Thymus (tissue), 11 donors: ENCODE measurements at regions not wholly inside any gene's neighbourhood (a gene's known extent, or its start where the extent isn't known, plus 50 kb on each side); places are given as distances from the start of the nearest gene placed in this dataset.

Source experiments
- DNase-seq, 9 donors: peaks; one replicate each; pipeline ENCODE4 v3.0.0-alpha.2; 2013; ENCODE audit warnings: low spot score in 9 of 9, low read depth in 6 of 9, missing footprints in 1 of 9
- H3K27ac ChIP-seq, 2 donors: one replicate each; pipeline ENCODE4 v1.5.1; 2013; ENCODE audit warnings: control low read depth in 1 of 2, low read depth in 1 of 2, low read length in 1 of 2, mild to moderate bottlenecking in 1 of 2, moderate library complexity in 1 of 2
- H3K27me3 ChIP-seq, 2 donors: one replicate each; pipeline ENCODE4 v1.5.1; 2013; ENCODE audit warnings: low read length in 1 of 2; ENCODE audit not compliant: control insufficient read depth in 2 of 2, insufficient read depth in 1 of 2
- H3K36me3 ChIP-seq, 2 donors: one replicate each; pipeline ENCODE4 v1.5.1; 2013; ENCODE audit warnings: low read length in 1 of 2, mild to moderate bottlenecking in 1 of 2, moderate library complexity in 1 of 2; ENCODE audit not compliant: control insufficient read depth in 2 of 2, insufficient read depth in 2 of 2
- H3K4me1 ChIP-seq, 2 donors: one replicate each; pipeline ENCODE4 v1.5.1; 2013; ENCODE audit warnings: low read length in 2 of 2; ENCODE audit not compliant: control insufficient read depth in 2 of 2, insufficient read depth in 2 of 2
- H3K4me3 ChIP-seq, 2 donors: one replicate each; pipeline ENCODE4 v1.5.1; 2013; ENCODE audit warnings: low read length in 2 of 2, control low read depth in 1 of 2, mild to moderate bottlenecking in 1 of 2
- H3K9me3 ChIP-seq, 2 donors: one replicate each; pipeline ENCODE4 v1.5.1; 2013; ENCODE audit warnings: low read length in 1 of 2, mild to moderate bottlenecking in 1 of 2; ENCODE audit not compliant: control insufficient read depth in 2 of 2, insufficient read depth in 1 of 2
- WGBS: extraction: QIAGEN DNeasy Blood & Tissue Kit; methylation state at CpG from one replicate; pipeline ENCODE4 v1.1.7; 2013; 5-methylcytosine and 5-hydroxymethylcytosine counted together
- donor health status: healthy.

DNA sequence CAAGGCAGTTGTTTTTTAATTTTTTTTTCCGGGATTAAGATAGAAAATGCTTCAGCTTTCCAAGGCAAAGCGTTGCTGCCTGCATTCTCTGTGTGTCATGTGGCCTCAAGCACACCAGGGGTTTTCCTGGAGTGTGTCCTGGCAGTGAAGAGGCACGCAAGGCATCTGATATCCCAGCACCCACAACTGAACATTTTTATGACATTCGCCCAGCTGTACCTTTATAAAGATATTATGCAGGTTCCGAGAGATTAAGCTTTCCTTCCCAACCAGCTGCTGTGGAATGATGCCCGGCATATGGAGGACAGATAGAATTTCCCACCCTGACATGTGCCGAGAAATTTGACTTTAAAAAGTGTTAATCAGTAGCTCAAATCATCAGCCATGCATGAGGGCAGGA, 205.6 kb downstream of the GADD45G start:
- no peak overlapping the region for H3K4me3 ChIP-seq
- no peaks in the 10 kb centered on the region for H3K36me3 ChIP-seq
- H3K9me3 ChIP-seq, result no peaks in the 10 kb centered on the region
- no peak overlapping the region for H3K27ac ChIP-seq
- peaks cover 32 to 56% of the 10 kb centered on the region in 2 donors for H3K4me1 ChIP-seq
- 82% methylated on average over 7 of the region's 7 CpGs for WGBS
- peaks cover 0 to 9% of the 10 kb centered on the region in 2 donors for H3K27me3 ChIP-seq
- DNase-seq, result peak in 1 of 9 donors; percentile 24

DNA sequence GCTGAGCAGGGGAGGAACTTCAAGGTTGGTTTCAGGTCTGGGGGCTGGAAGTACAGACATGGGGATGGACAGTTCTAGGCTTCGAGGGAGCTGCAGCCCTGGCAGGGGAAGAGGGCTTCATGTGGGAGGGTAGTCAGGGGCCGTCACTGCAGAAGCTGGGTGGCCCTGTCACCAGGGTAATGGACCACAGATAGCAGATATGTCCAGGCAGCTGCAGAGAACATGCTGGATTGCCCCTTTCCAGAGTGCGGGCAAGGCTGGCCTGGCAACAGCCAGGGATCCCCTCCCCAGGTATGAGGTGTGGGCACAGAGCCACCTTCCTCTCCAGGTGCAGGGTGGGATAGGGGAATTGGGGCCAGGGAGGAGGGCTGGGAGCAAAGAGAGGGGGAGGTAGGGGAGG, 206.5 kb downstream of the GADD45G start:
- peaks cover 32 to 65% of the 10 kb centered on the region in 2 donors for H3K4me1 ChIP-seq
- H3K9me3 ChIP-seq, result no peaks in the 10 kb centered on the region
- DNase-seq, result no peak
- WGBS, result 92% methylated on average over 3 of the region's 3 CpGs
- no peak overlapping the region for H3K27ac ChIP-seq
- H3K4me3 ChIP-seq, result no peak overlapping the region
- H3K27me3 ChIP-seq, result peaks cover 0 to 9% of the 10 kb centered on the region in 2 donors
- no peaks in the 10 kb centered on the region for H3K36me3 ChIP-seq

DNA sequence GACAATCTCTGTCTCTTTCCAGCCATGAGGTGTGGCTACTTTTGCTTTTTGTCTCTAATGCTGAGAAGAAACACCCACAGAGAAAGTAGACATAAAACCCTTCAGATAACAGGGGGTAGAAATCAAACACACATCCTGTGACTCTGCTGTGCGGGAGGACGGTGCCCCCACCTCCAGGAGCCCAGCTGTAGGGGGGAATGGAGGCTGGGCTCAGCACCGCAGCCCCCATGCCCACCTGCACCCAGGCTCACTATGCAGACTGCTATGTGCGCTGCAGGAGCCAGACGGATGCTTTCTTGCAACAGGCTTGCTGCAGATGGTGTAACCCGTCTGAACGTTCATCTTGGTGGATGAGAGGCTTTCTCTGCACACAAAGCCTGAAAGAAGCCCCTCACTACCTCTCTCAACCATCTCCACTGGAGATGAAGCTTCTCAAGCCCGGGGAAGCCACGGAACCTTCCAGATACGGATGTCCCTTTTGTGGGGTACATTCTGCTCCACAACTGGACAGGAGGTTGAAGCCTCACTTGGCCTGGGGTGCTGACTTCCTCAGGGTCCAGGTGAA, 207.2 kb downstream of the GADD45G start:
- Histone ChIP-seq H3K4me1 (peaks cover 32 to 65% of the 10 kb centered on the region in 2 donors), H3K36me3 (no peaks in the 10 kb centered on the region), H3K9me3 (no peaks in the 10 kb centered on the region), H3K27me3 (peaks cover 0 to 9% of the 10 kb centered on the region in 2 donors), H3K27ac (peak overlapping the region in 1 of 2 donors; percentile 85), H3K4me3 (no peak overlapping the region)
- WGBS, result 38% methylated on average over 10 of the region's 10 CpGs
- peak; percentile 61 to 91 (median 71) for DNase-seq

DNA sequence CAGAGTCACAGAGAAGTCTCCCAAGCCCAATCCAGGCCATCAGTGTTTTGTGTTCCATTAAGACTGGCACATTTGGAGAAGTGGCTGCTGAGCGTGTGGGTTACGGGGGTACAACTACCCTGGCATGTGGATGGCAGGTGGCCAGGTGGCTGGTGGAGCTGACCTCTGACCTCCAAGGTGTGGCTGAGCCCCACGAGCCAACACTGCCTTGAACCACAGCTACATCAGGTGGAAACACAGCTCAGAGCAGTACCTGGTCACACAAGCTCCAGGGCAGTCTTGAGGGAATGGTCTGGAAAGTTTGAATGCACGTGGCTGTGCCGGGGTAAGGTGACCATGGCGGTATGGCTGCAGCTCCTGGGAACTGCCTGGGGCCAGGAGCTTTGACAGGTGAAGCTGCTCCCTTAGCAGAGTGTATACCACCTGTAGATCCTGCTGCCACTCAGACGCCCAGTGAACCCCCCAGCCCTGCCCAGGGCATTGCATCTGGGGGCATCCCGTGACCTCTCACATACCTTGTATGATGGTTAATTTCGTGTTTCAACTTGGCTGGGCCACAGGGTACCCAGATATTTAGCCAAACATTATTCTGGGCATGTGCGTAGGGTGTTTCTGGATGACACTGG, 207.9 kb downstream of the GADD45G start:
- no peaks in the 10 kb centered on the region for H3K9me3 ChIP-seq
- WGBS, result 91% methylated on average over 10 of the region's 10 CpGs
- H3K27ac ChIP-seq, result peak overlapping the region in 1 of 2 donors; percentile 85
- DNase-seq, result no peak
- H3K4me1 ChIP-seq, result peaks cover 32 to 65% of the 10 kb centered on the region in 2 donors
- H3K27me3 ChIP-seq, result peaks cover 0 to 9% of the 10 kb centered on the region in 2 donors
- no peak overlapping the region for H3K4me3 ChIP-seq
- H3K36me3 ChIP-seq, result no peaks in the 10 kb centered on the region

DNA sequence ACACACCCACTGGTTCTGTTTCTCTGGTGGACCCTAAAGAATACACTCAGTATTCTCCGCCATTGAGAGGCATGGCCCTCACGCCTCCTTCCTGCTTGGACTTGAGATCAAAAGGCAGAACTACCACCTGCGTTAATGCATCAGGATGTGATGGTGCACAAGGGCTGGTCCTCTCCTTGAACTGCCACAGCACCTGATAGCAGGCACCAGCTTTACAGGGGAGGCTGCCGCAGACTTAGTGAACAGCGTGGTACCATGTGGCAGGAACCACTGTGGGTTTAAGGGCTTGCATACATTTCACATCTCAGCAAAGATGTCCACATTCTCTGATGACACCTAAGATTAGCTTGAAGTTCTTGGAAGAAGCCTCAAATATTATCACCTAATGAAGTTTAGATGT, 208.7 kb downstream of the GADD45G start:
- peaks cover 32 to 65% of the 10 kb centered on the region in 2 donors for H3K4me1 ChIP-seq
- peaks cover 0 to 9% of the 10 kb centered on the region in 2 donors for H3K27me3 ChIP-seq
- peak in 1 of 9 donors; percentile 39 for DNase-seq
- no peak overlapping the region for H3K27ac ChIP-seq
- no peaks in the 10 kb centered on the region for H3K9me3 ChIP-seq
- no peaks in the 10 kb centered on the region for H3K36me3 ChIP-seq
- WGBS, result 65% methylated on average over 5 of the region's 5 CpGs
- no peak overlapping the region for H3K4me3 ChIP-seq

DNA sequence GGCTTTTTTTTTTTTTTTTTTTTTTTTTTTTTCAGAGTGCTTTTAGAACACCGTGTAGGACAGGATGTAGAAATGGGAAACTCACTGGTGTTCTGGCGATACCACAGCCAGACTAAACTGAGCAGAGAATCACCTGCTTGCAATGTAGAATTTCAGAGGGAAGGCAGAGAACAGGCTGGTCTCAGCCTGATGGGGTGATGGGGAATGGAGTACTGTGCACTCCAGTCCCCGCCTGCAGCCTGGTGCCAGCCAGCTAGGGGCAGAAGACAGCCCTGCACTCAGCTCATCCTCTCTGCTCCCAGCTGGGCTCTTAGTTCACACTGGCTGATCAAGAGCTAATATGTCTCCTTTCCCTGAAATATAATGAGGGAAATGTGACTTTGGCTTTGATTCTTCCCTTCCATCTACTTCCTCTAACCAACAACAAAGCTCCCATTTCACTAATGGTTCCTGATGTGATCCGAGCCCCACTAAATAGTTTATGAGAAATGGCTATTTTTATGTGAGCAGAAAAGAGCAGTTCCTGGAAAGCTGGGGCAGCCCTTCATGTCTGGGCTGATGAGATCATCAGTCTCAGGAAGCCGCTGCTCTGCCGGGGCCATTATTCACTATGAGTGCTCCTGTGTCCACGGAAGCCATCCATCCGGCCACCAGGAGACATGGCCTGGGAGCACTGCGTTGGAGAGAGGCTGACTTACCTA, 209.7 kb downstream of the GADD45G start:
- Histone ChIP-seq H3K9me3 (peaks cover 0 to 3% of the 10 kb centered on the region in 2 donors), H3K36me3 (no peaks in the 10 kb centered on the region), H3K4me3 (no peak overlapping the region), H3K27me3 (peaks cover 0 to 9% of the 10 kb centered on the region in 2 donors), H3K27ac (no peak overlapping the region), H3K4me1 (peaks cover 37 to 63% of the 10 kb centered on the region in 2 donors)
- WGBS, result 39% methylated on average over 9 of the region's 9 CpGs
- DNase-seq, result peak in 1 of 9 donors; percentile 39

DNA sequence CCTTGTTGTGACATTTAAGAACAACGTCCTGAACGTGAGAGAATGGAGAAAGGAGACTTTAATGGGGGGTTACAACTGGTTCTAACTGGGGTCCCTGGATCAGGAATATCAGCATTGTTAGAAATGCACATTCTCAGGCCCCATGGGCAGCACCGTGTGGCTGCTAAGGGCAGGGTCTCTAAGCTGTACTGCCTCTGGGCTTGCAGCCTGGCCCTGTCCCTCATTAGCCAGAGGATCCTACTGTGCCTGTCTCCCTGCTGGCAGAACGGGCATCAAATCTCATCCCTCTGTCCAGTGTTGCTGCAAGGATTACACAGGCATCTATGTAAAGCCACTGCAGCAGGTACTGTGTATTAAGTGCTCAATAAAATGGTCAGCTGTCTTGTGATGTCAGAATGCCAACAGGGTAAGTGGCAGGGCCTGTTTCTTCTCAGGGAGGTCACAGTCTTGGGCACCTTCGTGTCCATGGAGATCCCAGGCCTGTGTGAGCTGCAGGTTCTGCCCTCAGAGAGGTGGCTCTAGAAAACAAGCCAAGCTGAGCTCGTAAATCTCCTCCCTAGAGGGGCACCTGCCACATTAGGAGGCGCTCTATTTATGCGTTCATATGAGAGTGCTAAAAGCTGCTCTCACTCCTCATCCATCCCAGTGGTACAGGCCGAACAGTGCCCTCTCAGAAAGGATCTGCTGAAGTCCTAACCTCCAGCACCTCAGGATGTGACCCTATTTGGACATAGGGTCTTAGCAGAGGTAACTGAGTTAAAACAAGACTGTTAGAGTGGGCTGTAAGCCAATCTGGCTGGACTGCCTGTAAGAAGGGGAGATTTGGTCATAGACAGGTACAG, 210.5 kb downstream of the GADD45G start:
- Histone ChIP-seq H3K9me3 (peaks cover 0 to 3% of the 10 kb centered on the region in 2 donors), H3K4me1 (peaks cover 39 to 57% of the 10 kb centered on the region in 2 donors), H3K36me3 (no peaks in the 10 kb centered on the region), H3K27me3 (peaks cover 0 to 9% of the 10 kb centered on the region in 2 donors), H3K27ac (no peak overlapping the region), H3K4me3 (no peak overlapping the region)
- no peak for DNase-seq
- 89% methylated on average over 9 of the region's 9 CpGs for WGBS

DNA sequence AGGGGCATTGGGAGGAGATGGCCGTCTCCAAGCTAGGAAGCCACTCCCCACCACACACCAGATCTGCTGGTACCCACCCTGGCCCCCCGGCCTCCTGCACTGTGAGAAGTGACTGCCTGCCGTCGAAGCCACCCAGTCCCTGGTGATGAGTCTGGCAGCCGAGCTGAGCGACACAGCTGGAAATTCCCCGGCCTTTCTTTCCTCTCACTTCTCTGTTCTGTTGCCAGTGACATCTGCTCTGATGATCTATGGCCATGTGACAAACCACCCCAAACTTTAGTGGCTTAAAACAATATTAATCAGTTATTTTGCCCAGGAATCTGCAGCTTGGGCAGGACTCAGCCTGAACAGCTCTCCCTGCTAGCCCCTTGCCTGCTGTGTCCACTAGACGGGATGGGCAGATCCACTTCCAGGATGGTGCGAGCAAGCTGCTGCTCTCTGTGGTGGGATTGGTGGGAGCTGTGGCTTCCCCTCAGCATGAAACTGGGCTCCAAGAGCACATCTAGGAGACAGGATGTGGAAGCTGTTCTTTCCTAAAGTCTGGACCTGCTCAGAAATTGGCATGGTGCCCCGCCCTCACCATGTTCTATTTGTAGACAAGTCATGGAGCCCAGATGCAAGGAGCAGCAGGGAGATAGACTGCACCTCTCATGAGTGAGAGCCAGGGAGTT, 211.2 kb downstream of the GADD45G start:
- no peaks in the 10 kb centered on the region for H3K36me3 ChIP-seq
- 71% methylated on average over 10 of the region's 10 CpGs for WGBS
- peaks cover 0 to 9% of the 10 kb centered on the region in 2 donors for H3K27me3 ChIP-seq
- peak in 2 of 9 donors; percentile 23 to 39 for DNase-seq
- H3K4me3 ChIP-seq, result no peak overlapping the region
- H3K4me1 ChIP-seq, result peaks cover 38 to 57% of the 10 kb centered on the region in 2 donors
- H3K27ac ChIP-seq, result no peak overlapping the region
- peaks cover 0 to 3% of the 10 kb centered on the region in 2 donors for H3K9me3 ChIP-seq
